ENCODE measurements at regions not wholly inside any gene's neighbourhood (a gene's known extent, or its start where the extent isn't known, plus 50 kb on each side); places are given as distances from the start of the nearest gene placed in this dataset.

DNA sequence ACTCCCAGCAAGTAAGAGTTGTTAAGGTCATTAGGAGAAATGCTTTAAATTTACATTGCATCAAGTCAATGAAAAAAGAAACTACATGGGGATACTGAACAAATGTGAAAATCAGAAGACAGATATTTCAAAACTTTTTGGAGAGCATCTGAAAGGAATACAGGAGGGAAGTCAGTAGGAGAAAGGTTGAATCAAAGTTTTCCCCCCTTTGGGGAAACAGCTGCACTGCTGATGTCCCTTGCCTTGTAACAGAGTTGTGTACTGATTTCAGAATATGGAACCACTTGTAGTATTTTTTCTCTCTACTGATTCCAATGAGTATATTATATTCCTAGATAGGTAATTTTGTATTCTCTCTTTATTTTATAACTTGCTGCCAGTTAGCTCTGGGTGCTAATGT lies 592.5 kb upstream of the ZEB2 start:
- Histone ChIP-seq H3K9me3 (no peaks in the 10 kb centered on the region), H3K27ac (no peak overlapping the region), H3K36me3 (no peaks in the 10 kb centered on the region), H3K4me3 (ENCODE audit: low read depth in 1 of 2, low read length in 1 of 2) (no peak overlapping the region), H3K4me1 (ENCODE audit: control insufficient read depth in 1 of 2, insufficient read depth in 1 of 2, low read depth in 1 of 2, low read length in 1 of 2) (no peaks in the 10 kb centered on the region), H3K27me3 (no peaks in the 10 kb centered on the region)
- TF ChIP-seq, protein P1, sequence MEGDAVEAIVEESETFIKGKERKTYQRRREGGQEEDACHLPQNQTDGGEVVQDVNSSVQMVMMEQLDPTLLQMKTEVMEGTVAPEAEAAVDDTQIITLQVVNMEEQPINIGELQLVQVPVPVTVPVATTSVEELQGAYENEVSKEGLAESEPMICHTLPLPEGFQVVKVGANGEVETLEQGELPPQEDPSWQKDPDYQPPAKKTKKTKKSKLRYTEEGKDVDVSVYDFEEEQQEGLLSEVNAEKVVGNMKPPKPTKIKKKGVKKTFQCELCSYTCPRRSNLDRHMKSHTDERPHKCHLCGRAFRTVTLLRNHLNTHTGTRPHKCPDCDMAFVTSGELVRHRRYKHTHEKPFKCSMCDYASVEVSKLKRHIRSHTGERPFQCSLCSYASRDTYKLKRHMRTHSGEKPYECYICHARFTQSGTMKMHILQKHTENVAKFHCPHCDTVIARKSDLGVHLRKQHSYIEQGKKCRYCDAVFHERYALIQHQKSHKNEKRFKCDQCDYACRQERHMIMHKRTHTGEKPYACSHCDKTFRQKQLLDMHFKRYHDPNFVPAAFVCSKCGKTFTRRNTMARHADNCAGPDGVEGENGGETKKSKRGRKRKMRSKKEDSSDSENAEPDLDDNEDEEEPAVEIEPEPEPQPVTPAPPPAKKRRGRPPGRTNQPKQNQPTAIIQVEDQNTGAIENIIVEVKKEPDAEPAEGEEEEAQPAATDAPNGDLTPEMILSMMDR (IDR thresholded peaks at IDR 0.05) = no peak

DNA sequence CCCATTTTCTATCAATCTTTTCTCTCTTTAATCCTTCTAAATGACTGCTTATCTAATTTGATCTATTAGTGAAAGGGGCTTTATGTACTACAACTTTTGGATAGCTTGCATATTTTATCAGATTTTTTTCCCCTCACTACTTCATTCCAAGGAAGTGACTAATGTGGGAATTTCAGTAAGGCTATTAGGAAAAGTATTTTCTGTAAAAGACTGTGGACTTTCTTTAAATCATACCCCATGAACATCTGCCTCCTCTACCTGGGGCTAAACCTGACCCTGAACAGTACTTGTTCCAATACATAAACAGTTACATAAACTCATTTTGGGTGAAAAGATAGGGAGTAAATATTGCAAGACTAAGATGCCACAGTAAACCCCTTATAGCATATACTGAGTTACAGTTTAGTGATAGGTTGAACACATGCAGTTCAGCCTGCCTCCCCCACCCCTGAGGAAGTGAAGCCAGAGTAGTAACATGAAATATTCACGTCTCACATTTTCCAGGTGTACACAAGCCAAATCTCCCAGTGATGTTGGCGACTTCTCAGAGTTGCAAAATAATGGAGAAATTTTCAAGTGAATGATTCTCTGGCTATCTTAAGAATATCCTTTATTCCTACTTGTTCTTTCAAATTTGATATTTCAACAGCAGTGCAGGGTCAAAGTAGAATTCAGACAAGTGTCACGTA lies 590.9 kb upstream of the ZEB2 start:
- TF ChIP-seq, protein P1 (IDR thresholded peaks at IDR 0.05) = no peak
- no peaks in the 10 kb centered on the region for H3K9me3 ChIP-seq
- H3K27me3 ChIP-seq = no peaks in the 10 kb centered on the region
- no peaks in the 10 kb centered on the region for H3K4me1 ChIP-seq (ENCODE audit: control insufficient read depth in 1 of 2, insufficient read depth in 1 of 2, low read depth in 1 of 2, low read length in 1 of 2)
- H3K36me3 ChIP-seq = no peaks in the 10 kb centered on the region
- no peak overlapping the region for H3K4me3 ChIP-seq (ENCODE audit: low read depth in 1 of 2, low read length in 1 of 2)
- no peak overlapping the region for H3K27ac ChIP-seq

DNA sequence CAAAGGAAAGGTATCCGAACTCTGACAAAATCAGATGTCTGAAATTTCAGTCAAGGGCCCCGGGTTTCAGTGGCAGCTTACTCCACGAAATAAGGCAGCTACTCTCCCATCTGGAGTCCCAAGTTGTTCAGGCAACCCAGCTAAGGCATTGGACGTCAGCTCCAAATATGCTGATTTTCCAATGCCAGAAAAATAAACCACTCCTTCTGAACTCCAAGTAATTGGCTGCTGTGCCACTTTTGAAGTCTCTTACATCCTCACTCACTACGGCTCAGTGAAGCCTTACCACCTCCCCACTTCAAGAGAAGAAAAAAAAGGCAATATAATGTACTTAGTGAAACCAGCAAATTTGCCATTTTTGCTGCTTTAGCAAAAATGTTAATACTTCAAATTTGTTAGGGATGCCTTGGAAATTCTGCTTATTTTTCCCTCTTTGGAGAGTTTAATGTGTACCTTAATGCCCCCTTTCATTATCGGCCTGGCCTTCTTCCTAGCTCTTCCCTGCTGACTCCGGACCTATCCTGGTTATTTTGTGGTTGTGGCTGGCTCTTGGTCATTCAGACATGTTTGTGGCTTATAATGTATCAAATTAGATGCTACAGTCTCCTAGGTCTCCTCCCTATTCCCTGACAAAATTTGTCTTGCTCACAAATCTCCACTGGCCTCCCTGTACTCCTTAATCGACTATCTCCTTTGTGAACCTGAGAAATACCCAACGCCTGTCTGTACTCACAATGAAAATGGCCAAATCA lies 589.2 kb upstream of the ZEB2 start:
- Histone ChIP-seq H3K27ac (no peak overlapping the region), H3K4me3 (ENCODE audit: low read depth in 1 of 2, low read length in 1 of 2) (no peak overlapping the region), H3K4me1 (ENCODE audit: control insufficient read depth in 1 of 2, insufficient read depth in 1 of 2, low read depth in 1 of 2, low read length in 1 of 2) (no peaks in the 10 kb centered on the region), H3K36me3 (no peaks in the 10 kb centered on the region), H3K27me3 (no peaks in the 10 kb centered on the region), H3K9me3 (no peaks in the 10 kb centered on the region)
- TF ChIP-seq, protein P1 (IDR thresholded peaks at IDR 0.05) = no peak

DNA sequence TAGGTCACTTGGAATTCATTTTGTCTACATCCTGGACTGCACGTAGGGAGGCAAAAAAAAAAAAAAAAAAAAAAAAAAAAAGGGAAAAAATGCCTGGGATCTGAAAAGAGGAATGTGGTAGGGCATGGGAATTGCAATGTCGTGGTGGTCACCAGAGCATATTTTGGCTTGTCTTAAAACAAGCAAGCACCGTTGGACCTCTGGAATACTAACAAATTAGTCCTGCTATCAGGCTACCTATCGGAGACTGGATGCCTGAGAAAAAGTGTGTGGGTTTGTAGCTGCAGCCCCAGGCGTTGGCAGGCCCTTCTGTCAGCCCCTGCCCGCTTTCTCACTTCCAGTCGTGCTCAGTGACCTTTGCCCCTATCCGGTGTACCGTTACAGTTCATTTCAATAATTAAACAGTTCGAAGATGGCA lies 588.5 kb upstream of the ZEB2 start:
- Histone ChIP-seq H3K9me3 (no peaks in the 10 kb centered on the region), H3K4me3 (ENCODE audit: low read depth in 1 of 2, low read length in 1 of 2) (no peak overlapping the region), H3K27me3 (no peaks in the 10 kb centered on the region), H3K27ac (no peak overlapping the region), H3K4me1 (ENCODE audit: control insufficient read depth in 1 of 2, insufficient read depth in 1 of 2, low read depth in 1 of 2, low read length in 1 of 2) (no peaks in the 10 kb centered on the region), H3K36me3 (no peaks in the 10 kb centered on the region)
- TF ChIP-seq, protein P1 (IDR thresholded peaks at IDR 0.05) = no peak

DNA sequence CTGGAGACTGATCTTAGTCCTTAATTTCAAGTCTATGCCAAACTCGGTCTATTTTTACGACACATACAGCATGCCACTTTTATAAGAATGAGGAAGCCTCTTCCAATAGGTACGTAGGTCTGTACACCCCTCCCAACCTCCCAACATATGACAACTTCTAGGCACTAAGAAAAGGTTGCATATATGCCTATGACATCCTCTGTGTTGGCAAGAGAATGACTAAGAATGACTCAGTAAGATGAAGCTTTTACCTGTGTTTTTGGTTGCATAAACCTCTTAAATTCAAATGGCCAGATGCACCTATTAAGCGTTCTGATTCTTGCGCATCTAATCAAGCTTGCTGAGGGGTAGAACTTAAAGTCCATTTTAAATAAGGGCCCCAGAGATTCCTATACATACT lies 586.4 kb upstream of the ZEB2 start:
- no peaks in the 10 kb centered on the region for H3K4me1 ChIP-seq (ENCODE audit: control insufficient read depth in 1 of 2, insufficient read depth in 1 of 2, low read depth in 1 of 2, low read length in 1 of 2)
- H3K27me3 ChIP-seq = no peaks in the 10 kb centered on the region
- H3K4me3 ChIP-seq (ENCODE audit: low read depth in 1 of 2, low read length in 1 of 2) = no peak overlapping the region
- no peaks in the 10 kb centered on the region for H3K9me3 ChIP-seq
- TF ChIP-seq, protein P1 (IDR thresholded peaks at IDR 0.05) = no peak
- H3K36me3 ChIP-seq = no peaks in the 10 kb centered on the region
- H3K27ac ChIP-seq = no peak overlapping the region

Measured in neutrophil (primary cell).